ENCODE measurements at regions not wholly inside any gene's neighbourhood (a gene's known extent, or its start where the extent isn't known, plus 50 kb on each side); places are given as distances from the start of the nearest gene placed in this dataset.

DNA sequence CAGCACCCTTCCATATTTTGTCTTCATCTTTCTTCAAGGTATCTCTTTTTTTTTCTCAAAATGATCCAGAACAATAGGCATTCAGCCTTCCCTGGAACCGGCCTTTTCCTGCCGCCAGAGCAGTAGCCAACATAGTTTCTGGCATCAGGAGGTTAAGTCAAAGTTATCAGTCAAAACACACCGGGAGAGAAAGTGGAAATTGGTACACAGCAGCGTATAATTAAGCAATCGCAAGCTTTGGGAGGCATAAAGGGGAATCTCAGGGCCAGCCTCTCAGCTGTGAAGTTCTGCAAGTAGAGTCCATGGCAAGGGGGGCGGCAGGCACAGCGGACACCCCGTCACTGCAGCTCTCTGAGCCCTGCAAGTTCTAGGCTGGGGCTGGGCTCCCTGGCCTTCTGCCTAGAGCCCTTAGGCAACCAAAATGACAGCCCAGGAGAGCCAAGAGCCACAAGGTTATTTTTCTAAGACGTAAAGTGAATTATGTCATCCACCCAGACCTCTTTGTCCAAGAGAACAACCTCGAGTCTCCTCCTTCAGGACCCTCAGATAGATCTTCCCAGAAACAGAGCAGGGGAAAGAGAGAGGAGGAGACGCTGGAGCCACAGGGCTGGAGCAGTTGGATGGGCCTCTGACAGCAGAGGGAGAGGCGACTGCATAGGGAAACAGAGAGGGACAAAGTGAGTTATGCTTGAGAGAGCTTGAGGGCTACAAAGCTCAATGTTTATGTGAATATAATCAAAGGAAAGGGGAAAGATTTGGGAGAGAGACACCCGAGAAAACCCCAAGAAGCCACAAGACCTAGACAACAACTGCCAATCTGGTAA lies 114.7 kb downstream of the BCL2L11 start:
- Histone ChIP-seq H3K4me1 (ENCODE audit: insufficient read depth, low read length) (no peaks in the 10 kb centered on the region), H3K9me3 (ENCODE audit: control insufficient read depth in 1 of 2, insufficient read depth in 1 of 2, low read length in 2 of 2) (no peaks in the 10 kb centered on the region), H3K36me3 (ENCODE audit: insufficient read depth, low read length) (no peaks in the 10 kb centered on the region), H3K4me3 (ENCODE audit: low read length) (no peak overlapping the region), H3K27me3 (ENCODE audit: control insufficient read depth in 1 of 2, insufficient read depth in 2 of 2, low read length in 2 of 2) (no peaks in the 10 kb centered on the region), H3K27ac (ENCODE audit: low read depth in 1 of 2, low read length in 2 of 2) (no peak overlapping the region)
- CTCF ChIA-PET = no interaction called here
- POLR2A ChIA-PET = no interaction called here
- ATAC-seq (ENCODE audit: poor library complexity) (no peak), DNase-seq (no peak)
- TF ChIP-seq, protein P1, sequence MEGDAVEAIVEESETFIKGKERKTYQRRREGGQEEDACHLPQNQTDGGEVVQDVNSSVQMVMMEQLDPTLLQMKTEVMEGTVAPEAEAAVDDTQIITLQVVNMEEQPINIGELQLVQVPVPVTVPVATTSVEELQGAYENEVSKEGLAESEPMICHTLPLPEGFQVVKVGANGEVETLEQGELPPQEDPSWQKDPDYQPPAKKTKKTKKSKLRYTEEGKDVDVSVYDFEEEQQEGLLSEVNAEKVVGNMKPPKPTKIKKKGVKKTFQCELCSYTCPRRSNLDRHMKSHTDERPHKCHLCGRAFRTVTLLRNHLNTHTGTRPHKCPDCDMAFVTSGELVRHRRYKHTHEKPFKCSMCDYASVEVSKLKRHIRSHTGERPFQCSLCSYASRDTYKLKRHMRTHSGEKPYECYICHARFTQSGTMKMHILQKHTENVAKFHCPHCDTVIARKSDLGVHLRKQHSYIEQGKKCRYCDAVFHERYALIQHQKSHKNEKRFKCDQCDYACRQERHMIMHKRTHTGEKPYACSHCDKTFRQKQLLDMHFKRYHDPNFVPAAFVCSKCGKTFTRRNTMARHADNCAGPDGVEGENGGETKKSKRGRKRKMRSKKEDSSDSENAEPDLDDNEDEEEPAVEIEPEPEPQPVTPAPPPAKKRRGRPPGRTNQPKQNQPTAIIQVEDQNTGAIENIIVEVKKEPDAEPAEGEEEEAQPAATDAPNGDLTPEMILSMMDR (IDR thresholded peaks at IDR 0.05) = no peak
- Mint-ChIP-seq H3K4me3 (no peak overlapping the region), H3K4me1 (ENCODE audit: low read depth) (no peaks in the 10 kb centered on the region), H3K9me3 (peaks cover 12% of the 10 kb centered on the region), H3K27me3 (no peaks in the 10 kb centered on the region), H3K36me3 (ENCODE audit: low read depth) (no peaks in the 10 kb centered on the region), H3K27ac (no peak overlapping the region)
- intact Hi-C loops (cut with DNase I, micrococcal nuclease) = no loop called here

- Mint-ChIP-seq H3K36me3 (ENCODE audit: low read depth) (no peaks in the 10 kb centered on the region), H3K9me3 (peaks cover 9% of the 10 kb centered on the region), H3K4me1 (ENCODE audit: low read depth) (no peaks in the 10 kb centered on the region), H3K27me3 (no peaks in the 10 kb centered on the region), H3K4me3 (no peak overlapping the region), H3K27ac (no peak overlapping the region)
- no peaks in the 10 kb centered on the region for H3K9me3 ChIP-seq (ENCODE audit: control insufficient read depth in 1 of 2, insufficient read depth in 1 of 2, low read length in 2 of 2)
- H3K27ac ChIP-seq (ENCODE audit: low read depth in 1 of 2, low read length in 2 of 2) = no peak overlapping the region
- CTCF ChIA-PET = no interaction called here
- intact Hi-C loops (cut with DNase I, micrococcal nuclease) = no loop called here
- ATAC-seq (ENCODE audit: poor library complexity) (no peak), DNase-seq (no peak)
- H3K27me3 ChIP-seq (ENCODE audit: control insufficient read depth in 1 of 2, insufficient read depth in 2 of 2, low read length in 2 of 2) = no peaks in the 10 kb centered on the region
- POLR2A ChIA-PET = no interaction called here
- TF ChIP-seq, protein P1 (IDR thresholded peaks at IDR 0.05) = no peak
- no peaks in the 10 kb centered on the region for H3K36me3 ChIP-seq (ENCODE audit: insufficient read depth, low read length)
- H3K4me1 ChIP-seq (ENCODE audit: insufficient read depth, low read length) = no peaks in the 10 kb centered on the region
- no peak overlapping the region for H3K4me3 ChIP-seq (ENCODE audit: low read length)
These were observed 115.3 kb downstream of the BCL2L11 start for GRCh38 chr2:111236025-111236424.

GRCh38 chr2:111238296-111238695 lies 117.6 kb downstream of the BCL2L11 start:
- ChIA-PET POLR2A (no interaction called here), CTCF (no interaction called here)
- TF ChIP-seq, protein P1 (IDR thresholded peaks at IDR 0.05) = no peak
- Mint-ChIP-seq H3K36me3 (ENCODE audit: low read depth) (no peaks in the 10 kb centered on the region), H3K27me3 (no peaks in the 10 kb centered on the region), H3K9me3 (no peaks in the 10 kb centered on the region), H3K4me1 (ENCODE audit: low read depth) (no peaks in the 10 kb centered on the region), H3K27ac (no peak overlapping the region), H3K4me3 (no peak overlapping the region)
- DNase-seq = no peak
- Histone ChIP-seq H3K27ac (ENCODE audit: low read depth in 1 of 2, low read length in 2 of 2) (no peak overlapping the region), H3K9me3 (ENCODE audit: control insufficient read depth in 1 of 2, insufficient read depth in 1 of 2, low read length in 2 of 2) (no peaks in the 10 kb centered on the region), H3K27me3 (ENCODE audit: control insufficient read depth in 1 of 2, insufficient read depth in 2 of 2, low read length in 2 of 2) (no peaks in the 10 kb centered on the region), H3K4me1 (ENCODE audit: insufficient read depth, low read length) (no peaks in the 10 kb centered on the region), H3K4me3 (ENCODE audit: low read length) (no peak overlapping the region), H3K36me3 (ENCODE audit: insufficient read depth, low read length) (no peaks in the 10 kb centered on the region)
- intact Hi-C loops (cut with DNase I, micrococcal nuclease) = no loop called here
- ATAC-seq (ENCODE audit: poor library complexity) = no peak
